CD4-positive, CD25-positive, alpha-beta regulatory T cell (primary cell): ENCODE measurements at regions not wholly inside any gene's neighbourhood (a gene's known extent, or its start where the extent isn't known, plus 50 kb on each side); places are given as distances from the start of the nearest gene placed in this dataset.

Experiments used
- ATAC-seq, 2 donors: fragments of 150-1000 bp; cut with Tn5 transposase; one replicate each; pipeline ENCODE4 v1.10.0; 2021; ENCODE audit warnings: low read depth in 2 of 2, moderate number of reproducible peaks in 2 of 2, moderate library complexity in 1 of 2
- DNase-seq, 3 donors: peaks; one replicate each; pipeline versions ENCODE4 v3.0.0 to v3.0.0-alpha.2; 2012 to 2022; ENCODE audit warnings: mixed read lengths in 1 of 3
- H3K27ac ChIP-seq: one replicate; pipeline ENCODE4 v1.7.0; 2013; ENCODE audit warnings: mild to moderate bottlenecking, low read length; ENCODE audit not compliant: insufficient read depth, poor library complexity, severe bottlenecking
- H3K27me3 ChIP-seq: one replicate; pipeline ENCODE4 v1.7.0; 2013; ENCODE audit warnings: low read length; ENCODE audit not compliant: control insufficient read depth, insufficient read depth
- H3K36me3 ChIP-seq: one replicate; pipeline ENCODE4 v1.7.0; 2013; ENCODE audit warnings: mild to moderate bottlenecking, low read length, moderate library complexity; ENCODE audit not compliant: control insufficient read depth, insufficient read depth
- H3K4me1 ChIP-seq: 2 replicates; pipeline ENCODE4 v1.7.0; 2013; ENCODE audit warnings: mild to moderate bottlenecking, low read length; ENCODE audit not compliant: insufficient read depth, control insufficient read depth, poor library complexity, severe bottlenecking
- H3K4me3 ChIP-seq: one replicate; pipeline ENCODE4 v1.7.0; 2013; ENCODE audit warnings: low read depth, mild to moderate bottlenecking, low read length, moderate library complexity
- H3K9me3 ChIP-seq, 2 experiments: 1 replicate in 1 of 2; 2 replicates in 1 of 2; pipeline ENCODE4 v1.7.0; 2013; ENCODE audit warnings: low read length in 2 of 2, mild to moderate bottlenecking in 1 of 2, moderate library complexity in 1 of 2; ENCODE audit not compliant: control insufficient read depth in 2 of 2
- H3K27ac Mint-ChIP-seq, 3 donors: one replicate each; pipeline ENCODE4 v1.8.0; 2020 to 2022; ENCODE audit warnings: mild to moderate bottlenecking in 3 of 3, mixed read lengths in 3 of 3, moderate library complexity in 2 of 3
- H3K27me3 Mint-ChIP-seq: one replicate; pipeline ENCODE4 v1.8.0; 2022; ENCODE audit warnings: mild to moderate bottlenecking, mixed read lengths
- H3K36me3 Mint-ChIP-seq: one replicate; pipeline ENCODE4 v1.8.0; 2020; ENCODE audit warnings: mixed read lengths
- H3K4me1 Mint-ChIP-seq, 4 donors: one replicate each; pipeline ENCODE4 v1.8.0; 2020 to 2022; ENCODE audit warnings: mixed read lengths in 4 of 4, mild to moderate bottlenecking in 1 of 4
- H3K4me3 Mint-ChIP-seq, 4 donors: one replicate each; pipeline ENCODE4 v1.8.0; 2020 to 2022; ENCODE audit warnings: mild to moderate bottlenecking in 4 of 4, mixed read lengths in 4 of 4, moderate library complexity in 3 of 4
- H3K9me3 Mint-ChIP-seq, 7 donors: one replicate each; pipeline ENCODE4 v1.8.0; 2020 to 2022; ENCODE audit warnings: mixed read lengths in 7 of 7, mild to moderate bottlenecking in 3 of 7, moderate library complexity in 2 of 7

DNA sequence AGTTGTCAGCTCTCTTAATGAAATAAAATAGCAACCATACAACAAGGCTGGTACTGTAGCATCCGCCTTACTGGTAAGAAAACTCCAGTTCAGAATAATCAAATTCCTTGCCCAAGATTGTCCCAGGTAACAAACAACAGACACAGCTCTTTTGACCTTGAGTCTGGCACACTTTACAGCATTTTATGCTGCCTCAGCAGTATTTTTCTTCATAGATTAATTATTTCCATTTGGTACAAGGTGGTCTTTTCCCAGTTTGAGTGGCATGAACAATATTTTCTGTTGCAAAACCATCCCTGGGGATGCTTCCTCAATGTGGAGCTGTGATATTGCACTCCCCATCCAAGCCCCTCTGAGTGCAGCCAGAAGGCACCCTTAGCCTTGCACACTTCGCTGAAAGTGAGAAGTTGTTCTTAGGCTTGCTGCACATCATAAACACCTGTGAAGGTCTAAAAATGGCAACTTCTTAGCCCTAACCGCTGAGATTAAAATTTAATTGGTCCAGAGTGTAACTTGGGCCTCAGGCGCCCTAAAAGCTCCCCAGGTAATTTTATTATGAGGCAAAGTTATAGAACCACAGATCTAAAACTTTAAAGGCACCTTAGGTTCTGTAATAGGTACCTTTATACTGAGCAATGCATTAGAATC is 523.3 kb downstream of the CMPK2 start:
- Histone ChIP-seq H3K4me1 (no peaks in the 10 kb centered on the region), H3K36me3 (no peaks in the 10 kb centered on the region), H3K4me3 (no peak overlapping the region), H3K27me3 (no peaks in the 10 kb centered on the region), H3K9me3 (no peaks in the 10 kb centered on the region), H3K27ac (no peak overlapping the region)
- H3K27me3 Mint-ChIP-seq: no peaks in the 10 kb centered on the region
- H3K4me1 Mint-ChIP-seq: no peaks in the 10 kb centered on the region
- no peak overlapping the region for H3K4me3 Mint-ChIP-seq
- ATAC-seq (no peak), DNase-seq (no peak)
- no peaks in the 10 kb centered on the region for H3K36me3 Mint-ChIP-seq
- no peak overlapping the region for H3K27ac Mint-ChIP-seq
- peaks cover 0 to 18% (median 11%) of the 10 kb centered on the region in 7 donors for H3K9me3 Mint-ChIP-seq

GRCh38 chr2:6343076-6343475 is 522.6 kb downstream of the CMPK2 start:
- no peak for DNase-seq
- H3K4me1 Mint-ChIP-seq: no peaks in the 10 kb centered on the region
- H3K9me3 Mint-ChIP-seq: peaks cover 0 to 16% (median 11%) of the 10 kb centered on the region in 7 donors
- Histone ChIP-seq H3K4me3 (no peak overlapping the region), H3K9me3 (no peaks in the 10 kb centered on the region), H3K27me3 (no peaks in the 10 kb centered on the region), H3K4me1 (no peaks in the 10 kb centered on the region), H3K36me3 (no peaks in the 10 kb centered on the region), H3K27ac (no peak overlapping the region)
- H3K36me3 Mint-ChIP-seq: no peaks in the 10 kb centered on the region
- H3K27me3 Mint-ChIP-seq: no peaks in the 10 kb centered on the region
- no peak overlapping the region for H3K4me3 Mint-ChIP-seq
- no peak for ATAC-seq
- no peak overlapping the region for H3K27ac Mint-ChIP-seq

- Mint-ChIP-seq H3K36me3 (no peaks in the 10 kb centered on the region), H3K4me1 (no peaks in the 10 kb centered on the region), H3K9me3 (peaks cover 1 to 10% (median 3%) of the 10 kb centered on the region in 7 donors), H3K27me3 (no peaks in the 10 kb centered on the region), H3K4me3 (no peak overlapping the region), H3K27ac (no peak overlapping the region)
- no peaks in the 10 kb centered on the region for H3K4me1 ChIP-seq
- DNase-seq: no peak
- no peak for ATAC-seq
- H3K27ac ChIP-seq: no peak overlapping the region
- peaks cover 0 to 4% of the 10 kb centered on the region in 2 experiments for H3K9me3 ChIP-seq
- H3K36me3 ChIP-seq: no peaks in the 10 kb centered on the region
- H3K4me3 ChIP-seq: no peak overlapping the region
- H3K27me3 ChIP-seq: no peaks in the 10 kb centered on the region
Observed at GRCh38 chr2:6352247-6352646, 513.5 kb downstream of the CMPK2 start.

DNA sequence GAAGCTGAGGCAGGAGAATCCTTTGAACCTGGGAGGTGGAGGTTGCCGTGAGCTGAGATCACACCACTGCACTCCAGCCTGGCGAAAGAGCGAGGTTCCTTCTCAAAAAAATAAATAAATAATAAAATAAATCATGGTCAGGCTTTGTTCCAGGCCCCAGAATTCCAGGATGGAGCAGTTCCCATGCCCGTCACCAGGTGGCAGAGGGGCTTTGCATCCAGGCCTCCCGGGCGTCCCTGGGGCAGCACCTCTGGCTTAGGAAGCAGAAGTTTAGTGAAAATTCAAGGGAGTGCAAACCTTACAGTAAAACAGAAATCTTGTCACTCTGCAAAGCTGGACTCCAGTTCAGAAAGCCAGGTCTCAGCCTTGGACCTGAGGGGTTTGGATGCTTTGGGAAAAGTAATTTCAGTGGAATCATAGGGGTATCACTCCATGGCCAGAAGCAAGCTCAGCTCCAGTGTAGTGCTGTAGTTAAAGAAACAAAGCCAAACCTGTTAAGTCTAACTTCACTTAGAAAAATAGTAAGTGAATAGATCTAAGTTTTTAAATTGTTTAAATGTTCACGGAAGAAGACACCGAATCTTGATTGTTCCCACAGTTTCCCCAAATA is 512.7 kb downstream of the CMPK2 start:
- H3K27ac Mint-ChIP-seq: no peak overlapping the region

DNA sequence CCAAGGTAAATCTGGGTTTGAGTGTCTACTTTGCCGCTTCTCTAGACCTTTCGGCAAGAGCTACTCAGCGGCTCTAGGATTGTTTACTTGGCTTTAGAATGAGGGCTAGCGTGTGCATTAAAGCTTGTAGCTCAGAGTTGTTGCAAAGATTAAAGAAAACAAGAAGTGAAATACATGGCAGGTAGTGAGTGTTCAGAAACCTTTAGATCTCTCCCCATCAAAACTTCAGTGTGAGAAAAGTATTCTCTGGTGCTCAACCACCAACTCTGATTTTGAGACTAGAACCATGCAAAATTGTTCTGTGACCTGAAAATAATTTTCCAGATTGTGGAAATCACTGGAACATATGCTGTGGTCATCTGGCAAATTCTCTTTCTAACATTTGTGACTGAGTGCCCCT is 512.0 kb downstream of the CMPK2 start:
- H3K4me1 Mint-ChIP-seq: no peaks in the 10 kb centered on the region
- H3K27ac Mint-ChIP-seq: no peak overlapping the region
- no peak overlapping the region for H3K4me3 Mint-ChIP-seq
- no peaks in the 10 kb centered on the region for H3K36me3 Mint-ChIP-seq
- no peaks in the 10 kb centered on the region for H3K27me3 ChIP-seq
- DNase-seq (no peak), ATAC-seq (no peak)
- no peaks in the 10 kb centered on the region for H3K4me1 ChIP-seq
- H3K27me3 Mint-ChIP-seq: no peaks in the 10 kb centered on the region
- H3K36me3 ChIP-seq: no peaks in the 10 kb centered on the region
- no peak overlapping the region for H3K27ac ChIP-seq
- no peak overlapping the region for H3K4me3 ChIP-seq
- peaks cover 0 to 4% of the 10 kb centered on the region in 2 experiments for H3K9me3 ChIP-seq
- peaks cover 0 to 10% (median 4%) of the 10 kb centered on the region in 7 donors for H3K9me3 Mint-ChIP-seq

More for the DNA sequence above, 512.7 kb downstream of the CMPK2 start:
- Mint-ChIP-seq H3K27me3 (no peaks in the 10 kb centered on the region), H3K4me1 (no peaks in the 10 kb centered on the region), H3K36me3 (no peaks in the 10 kb centered on the region), H3K4me3 (no peak overlapping the region), H3K9me3 (peaks cover 0 to 10% (median 4%) of the 10 kb centered on the region in 7 donors)
- DNase-seq (no peak), ATAC-seq (no peak)
- Histone ChIP-seq H3K27me3 (no peaks in the 10 kb centered on the region), H3K9me3 (peaks cover 0 to 4% of the 10 kb centered on the region in 2 experiments), H3K27ac (no peak overlapping the region), H3K4me1 (no peaks in the 10 kb centered on the region), H3K36me3 (no peaks in the 10 kb centered on the region), H3K4me3 (no peak overlapping the region)

- H3K36me3 ChIP-seq: no peaks in the 10 kb centered on the region
- no peak for ATAC-seq
- peaks cover 0 to 4% of the 10 kb centered on the region in 2 experiments for H3K9me3 ChIP-seq
- H3K27me3 Mint-ChIP-seq: no peaks in the 10 kb centered on the region
- H3K27me3 ChIP-seq: no peaks in the 10 kb centered on the region
- H3K4me3 ChIP-seq: no peak overlapping the region
- no peaks in the 10 kb centered on the region for H3K4me1 Mint-ChIP-seq
- no peaks in the 10 kb centered on the region for H3K36me3 Mint-ChIP-seq
- DNase-seq: no peak
- H3K9me3 Mint-ChIP-seq: peaks cover 0 to 10% (median 4%) of the 10 kb centered on the region in 7 donors
- H3K27ac ChIP-seq: no peak overlapping the region
- H3K4me1 ChIP-seq: no peaks in the 10 kb centered on the region
- no peak overlapping the region for H3K27ac Mint-ChIP-seq
- H3K4me3 Mint-ChIP-seq: no peak overlapping the region
Observed at GRCh38 chr2:6354546-6354945, 511.2 kb downstream of the CMPK2 start.

DNA sequence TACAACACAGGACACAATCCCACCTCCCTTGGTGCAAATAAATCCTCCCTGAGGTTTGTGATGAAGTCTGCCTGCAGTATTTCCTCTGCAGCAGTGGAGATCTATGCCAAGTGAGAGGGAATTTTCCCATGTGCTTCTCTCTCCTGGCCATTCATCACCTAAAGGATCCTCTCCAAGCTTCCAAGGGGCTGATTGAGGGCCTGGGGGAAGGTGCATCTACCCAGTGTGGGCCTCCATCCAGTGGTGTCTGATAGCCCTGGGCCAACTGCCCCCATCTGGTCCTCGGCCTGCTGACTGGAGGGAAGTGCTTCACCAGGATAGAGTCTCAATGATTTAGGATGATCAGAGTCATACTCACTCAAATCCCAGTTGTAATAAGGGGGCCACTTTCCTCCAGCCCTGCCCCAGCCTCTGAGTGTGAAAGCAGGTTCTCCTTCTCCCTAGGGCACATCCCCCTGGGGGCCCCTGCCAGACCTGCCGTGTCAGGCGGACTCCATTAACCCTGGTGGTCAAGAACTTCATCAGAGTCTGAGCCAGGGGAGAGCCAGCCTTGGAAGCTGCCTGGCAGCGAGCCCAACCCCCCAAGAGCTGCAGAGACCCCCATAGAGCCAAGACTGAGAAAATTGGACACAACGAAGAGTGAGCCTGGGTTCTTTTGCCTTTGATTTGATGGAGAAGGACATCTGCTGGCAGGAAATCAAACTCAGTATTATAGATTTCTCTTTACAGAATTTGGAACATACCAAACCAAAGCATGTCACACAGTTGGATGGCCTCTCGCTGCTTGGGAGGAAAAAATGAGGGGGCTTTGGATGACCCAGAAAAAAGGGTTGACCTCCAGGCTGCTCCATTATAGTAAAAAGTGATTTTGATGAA is 509.6 kb downstream of the CMPK2 start:
- Mint-ChIP-seq H3K9me3 (peaks cover 0 to 6% (median 3%) of the 10 kb centered on the region in 7 donors), H3K4me1 (no peaks in the 10 kb centered on the region), H3K27ac (no peak overlapping the region), H3K4me3 (no peak overlapping the region), H3K36me3 (no peaks in the 10 kb centered on the region), H3K27me3 (no peaks in the 10 kb centered on the region)
- Histone ChIP-seq H3K36me3 (no peaks in the 10 kb centered on the region), H3K4me3 (no peak overlapping the region), H3K27ac (no peak overlapping the region), H3K4me1 (no peaks in the 10 kb centered on the region), H3K27me3 (no peaks in the 10 kb centered on the region), H3K9me3 (peaks cover 0 to 4% of the 10 kb centered on the region in 2 experiments)
- DNase-seq (no peak), ATAC-seq (no peak)
